ENCODE measurements at regions not wholly inside any gene's neighbourhood (a gene's known extent, or its start where the extent isn't known, plus 50 kb on each side); places are given as distances from the start of the nearest gene placed in this dataset.

DNA sequence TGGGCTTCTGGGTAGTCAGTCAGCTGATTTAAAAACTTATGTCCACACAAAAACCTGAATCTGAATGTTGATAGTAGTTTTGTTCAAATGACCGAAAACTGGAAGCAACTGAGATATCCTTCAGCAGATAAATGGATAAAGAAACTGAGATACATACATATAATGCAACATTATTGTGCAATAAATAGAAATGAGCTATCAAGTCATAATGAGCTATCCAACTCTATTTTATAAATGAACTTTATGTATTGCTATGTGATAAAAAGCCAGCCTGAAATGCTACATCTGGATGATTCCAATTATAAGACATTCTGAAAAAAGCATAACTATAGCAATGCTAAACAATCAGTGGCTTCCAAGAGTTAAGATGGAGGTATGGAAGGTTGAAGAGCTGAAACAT is 748.7 kb downstream of the TNS3 start:
- H3K4me3 ChIP-seq (ENCODE audit: low read depth, low read length) = no peak overlapping the region
- TF ChIP-seq, protein P1, sequence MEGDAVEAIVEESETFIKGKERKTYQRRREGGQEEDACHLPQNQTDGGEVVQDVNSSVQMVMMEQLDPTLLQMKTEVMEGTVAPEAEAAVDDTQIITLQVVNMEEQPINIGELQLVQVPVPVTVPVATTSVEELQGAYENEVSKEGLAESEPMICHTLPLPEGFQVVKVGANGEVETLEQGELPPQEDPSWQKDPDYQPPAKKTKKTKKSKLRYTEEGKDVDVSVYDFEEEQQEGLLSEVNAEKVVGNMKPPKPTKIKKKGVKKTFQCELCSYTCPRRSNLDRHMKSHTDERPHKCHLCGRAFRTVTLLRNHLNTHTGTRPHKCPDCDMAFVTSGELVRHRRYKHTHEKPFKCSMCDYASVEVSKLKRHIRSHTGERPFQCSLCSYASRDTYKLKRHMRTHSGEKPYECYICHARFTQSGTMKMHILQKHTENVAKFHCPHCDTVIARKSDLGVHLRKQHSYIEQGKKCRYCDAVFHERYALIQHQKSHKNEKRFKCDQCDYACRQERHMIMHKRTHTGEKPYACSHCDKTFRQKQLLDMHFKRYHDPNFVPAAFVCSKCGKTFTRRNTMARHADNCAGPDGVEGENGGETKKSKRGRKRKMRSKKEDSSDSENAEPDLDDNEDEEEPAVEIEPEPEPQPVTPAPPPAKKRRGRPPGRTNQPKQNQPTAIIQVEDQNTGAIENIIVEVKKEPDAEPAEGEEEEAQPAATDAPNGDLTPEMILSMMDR (conservative IDR thresholded peaks at IDR 0.05; ENCODE audit: low read depth, low read length) = no peak
- DNase-seq (ENCODE audit: low read depth) = no peak

DNA sequence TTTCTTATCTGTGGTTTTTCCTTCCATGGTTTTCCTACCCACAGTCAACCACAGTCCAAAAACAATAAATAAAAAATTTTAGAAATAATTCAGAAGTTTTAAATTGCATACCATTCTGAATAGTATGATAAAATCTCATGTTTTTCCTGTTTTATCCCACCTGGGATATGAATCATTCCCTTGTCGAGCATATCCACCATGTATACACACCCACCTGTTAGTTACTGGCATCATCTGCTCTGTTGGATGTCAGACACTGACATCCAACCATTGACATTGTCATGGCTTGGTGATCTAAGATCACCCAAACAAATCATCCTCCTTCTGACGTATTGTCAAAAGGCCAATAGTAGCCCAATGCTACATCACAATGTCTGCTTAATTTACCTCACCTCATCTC is 749.8 kb downstream of the TNS3 start:
- TF ChIP-seq, protein P1 (conservative IDR thresholded peaks at IDR 0.05; ENCODE audit: low read depth, low read length) = no peak
- H3K4me3 ChIP-seq (ENCODE audit: low read depth, low read length) = no peak overlapping the region
- no peak for DNase-seq (ENCODE audit: low read depth)

DNA sequence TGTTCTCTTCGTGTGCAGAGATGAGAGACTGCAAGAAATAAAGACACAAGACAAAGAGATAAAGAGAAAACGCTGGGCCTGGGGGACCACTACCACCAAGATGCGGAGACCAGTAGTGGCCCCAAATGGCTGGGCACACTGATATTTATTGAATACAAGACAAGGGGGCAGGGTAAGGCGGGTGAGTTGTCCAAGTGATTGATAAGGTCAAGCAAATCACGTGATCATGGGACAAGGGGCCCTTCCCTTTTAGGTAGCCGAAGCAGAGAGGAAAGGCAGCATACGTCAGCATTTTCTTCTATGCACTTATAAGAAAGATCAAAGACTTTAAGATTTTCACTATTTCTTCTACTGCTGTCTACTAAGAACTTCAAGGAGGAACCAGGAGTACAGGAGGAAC is 762.1 kb downstream of the TNS3 start:
- TF ChIP-seq, protein P1 (conservative IDR thresholded peaks at IDR 0.05; ENCODE audit: low read depth, low read length) = no peak
- DNase-seq (ENCODE audit: low read depth) = no peak
- H3K4me3 ChIP-seq (ENCODE audit: low read depth, low read length) = no peak overlapping the region

DNA sequence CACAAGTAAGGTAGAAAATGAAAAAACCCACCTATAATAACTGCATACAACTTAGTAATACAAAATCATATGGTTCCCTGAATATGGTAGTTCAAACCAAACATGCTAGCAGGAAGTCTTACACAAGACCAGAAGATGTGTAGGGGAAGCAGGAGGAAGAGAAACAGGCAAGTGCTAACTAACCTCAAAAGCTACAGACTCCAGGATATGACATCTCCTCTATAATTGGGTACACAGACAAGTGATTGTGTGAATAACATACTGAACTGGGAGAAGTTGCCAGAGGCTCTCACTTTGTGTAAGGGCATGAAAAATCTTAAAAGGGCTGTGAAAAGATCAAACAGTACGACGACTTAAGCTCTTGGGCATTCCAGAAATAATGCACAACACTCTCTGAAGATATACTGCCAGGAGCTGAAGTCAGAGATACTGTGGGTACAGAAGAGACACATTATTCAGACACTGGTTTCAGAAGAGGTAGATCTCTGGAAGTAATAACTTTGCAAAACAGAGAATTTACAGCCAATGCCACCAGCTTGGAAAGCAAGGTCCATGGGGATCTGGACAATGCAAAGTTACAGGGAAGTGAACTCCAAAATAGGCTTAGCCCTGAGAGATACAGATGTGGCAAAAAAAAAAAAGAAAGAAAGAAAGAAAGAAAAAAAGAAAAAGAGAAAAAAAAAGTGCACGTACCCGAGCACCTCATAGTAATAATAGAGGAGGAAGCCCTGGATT is 767.2 kb downstream of the TNS3 start:
- TF ChIP-seq, protein P1 (conservative IDR thresholded peaks at IDR 0.05; ENCODE audit: low read depth, low read length) = no peak
- DNase-seq (ENCODE audit: low read depth) = peak; percentile 25
- no peak overlapping the region for H3K4me3 ChIP-seq (ENCODE audit: low read depth, low read length)

DNA sequence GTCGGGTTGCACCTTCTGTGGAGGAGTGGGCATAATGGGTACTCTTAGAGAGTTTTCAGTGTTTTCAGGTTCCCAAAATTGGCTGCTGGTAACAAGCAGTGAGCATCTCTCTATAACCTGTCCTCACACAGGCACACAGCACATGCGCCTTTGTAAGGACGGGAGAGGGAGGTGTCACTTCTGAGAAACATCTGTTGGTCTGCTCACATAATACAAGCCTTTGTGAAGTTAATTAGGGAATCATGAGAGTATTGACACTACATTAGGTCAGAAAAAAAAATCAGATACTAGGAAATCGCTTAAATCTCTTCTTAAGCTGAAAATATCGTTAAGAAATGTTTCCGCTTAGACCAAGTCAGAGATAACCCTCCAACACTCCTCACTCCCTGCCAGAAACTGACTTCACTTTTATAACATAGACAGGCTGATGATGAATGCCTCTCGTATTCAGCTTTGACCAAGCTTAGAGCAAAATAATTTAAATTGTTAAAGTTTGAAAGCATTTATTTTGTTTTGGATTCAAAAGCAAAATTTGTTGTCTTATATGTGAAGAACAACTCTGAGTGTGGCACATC is 769.7 kb downstream of the TNS3 start:
- DNase-seq (ENCODE audit: low read depth) = no peak
- no peak overlapping the region for H3K4me3 ChIP-seq (ENCODE audit: low read depth, low read length)
- TF ChIP-seq, protein P1 (conservative IDR thresholded peaks at IDR 0.05; ENCODE audit: low read depth, low read length) = no peak

DNA sequence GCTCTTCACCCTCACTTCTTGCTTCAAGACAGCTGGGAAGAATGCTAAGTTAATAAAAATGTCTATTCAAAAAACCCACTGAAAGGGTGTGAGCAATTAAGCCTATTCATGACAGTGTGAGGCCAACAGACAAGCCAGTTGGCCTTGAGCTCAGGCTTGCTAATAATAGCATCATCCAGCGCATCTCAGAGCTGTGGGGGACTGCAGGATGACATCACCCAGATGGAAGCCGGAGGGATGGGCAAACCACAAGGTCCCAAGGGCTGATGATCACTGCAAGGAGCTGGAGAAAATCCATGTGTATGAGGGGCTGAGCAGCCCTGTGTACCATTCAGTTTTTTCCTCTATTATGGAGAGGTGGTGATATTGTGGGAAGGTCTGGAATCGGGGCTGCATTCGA is 770.4 kb downstream of the TNS3 start:
- peak; percentile 90 for DNase-seq (ENCODE audit: low read depth)
- no peak overlapping the region for H3K4me3 ChIP-seq (ENCODE audit: low read depth, low read length)
- TF ChIP-seq, protein P1 (conservative IDR thresholded peaks at IDR 0.05; ENCODE audit: low read depth, low read length) = no peak

DNA sequence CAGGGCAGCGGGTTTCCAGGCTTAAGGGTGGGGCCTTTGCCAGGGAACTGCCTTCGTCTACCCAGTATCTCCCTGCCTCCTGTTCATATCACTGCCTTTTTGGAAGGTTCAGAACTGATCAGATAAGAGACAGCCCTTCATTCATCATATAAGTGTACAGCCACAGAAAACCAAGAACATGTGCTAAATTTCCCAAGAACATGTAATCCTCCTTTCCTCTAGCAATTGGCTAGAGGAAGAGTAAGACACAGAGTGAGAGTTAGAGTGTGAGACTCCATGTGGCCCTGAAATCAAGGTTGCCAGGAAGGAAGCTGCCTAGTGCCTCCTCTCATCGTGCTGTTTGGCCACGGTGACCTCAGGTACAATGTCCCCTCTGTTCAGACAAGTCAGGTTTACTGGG is 770.9 kb downstream of the TNS3 start:
- H3K4me3 ChIP-seq (ENCODE audit: low read depth, low read length) = no peak overlapping the region
- DNase-seq (ENCODE audit: low read depth) = no peak
- TF ChIP-seq, protein P1 (conservative IDR thresholded peaks at IDR 0.05; ENCODE audit: low read depth, low read length) = no peak
